Lower leg skin (tissue), 3 donors: ENCODE measurements at regions not wholly inside any gene's neighbourhood (a gene's known extent, or its start where the extent isn't known, plus 50 kb on each side); places are given as distances from the start of the nearest gene placed in this dataset.

Experiments used
- CTCF ChIP-seq, 3 donors: fragments of 450-650 bp; IDR thresholded peaks; one replicate each; pipeline ENCODE4 v1.5.1; 2016; ENCODE audit warnings: antibody characterized with exemption in 3 of 3, mild to moderate bottlenecking in 3 of 3, moderate library complexity in 2 of 3
- POLR2A ChIP-seq, 2 donors: fragments of 450-650 bp; IDR thresholded peaks; one replicate each; pipeline ENCODE4 v1.6.1; 2016 to 2017; ENCODE audit warnings: antibody characterized with exemption in 2 of 2, mild to moderate bottlenecking in 1 of 2, moderate library complexity in 1 of 2

GRCh38 chr2:56034258-56034657 lies 110.7 kb upstream of the EFEMP1 start:
- TF ChIP-seq CTCF (IDR thresholded peaks at IDR 0.05) (no peak), POLR2A (IDR thresholded peaks at IDR 0.05) (no peak)
